Trophoblast cell (in vitro differentiated cells and primary cell): ENCODE measurements at regions not wholly inside any gene's neighbourhood (a gene's known extent, or its start where the extent isn't known, plus 50 kb on each side); places are given as distances from the start of the nearest gene placed in this dataset.

Source experiments
- DNase-seq, 2 donors: peaks; one replicate each; pipeline ENCODE4 v3.0.0-alpha.2; 2016
- H2AFZ ChIP-seq: 2 replicates; pipeline ENCODE4 v1.6.1; 2013; ENCODE audit warnings: low read length, moderate library complexity, mild to moderate bottlenecking; ENCODE audit not compliant: insufficient read depth, poor library complexity
- H2AK5ac ChIP-seq: 2 replicates; pipeline ENCODE4 v1.6.1; 2013; ENCODE audit warnings: mild to moderate bottlenecking, low read length
- H2BK120ac ChIP-seq: 2 replicates; pipeline ENCODE4 v1.6.1; 2013; ENCODE audit warnings: low read length, mild to moderate bottlenecking, moderate library complexity; ENCODE audit not compliant: insufficient read depth, poor library complexity
- H2BK12ac ChIP-seq: 2 replicates; pipeline ENCODE4 v1.6.1; 2013; ENCODE audit warnings: mild to moderate bottlenecking, low read length, moderate library complexity
- H2BK5ac ChIP-seq: 2 replicates; pipeline ENCODE4 v1.6.1; 2013; ENCODE audit warnings: low read length, low read depth, moderate library complexity, mild to moderate bottlenecking; ENCODE audit not compliant: poor library complexity
- H3K14ac ChIP-seq: 2 replicates; pipeline ENCODE4 v1.6.1; 2013; ENCODE audit warnings: mild to moderate bottlenecking, low read length
- H3K18ac ChIP-seq: 2 replicates; pipeline ENCODE4 v1.6.1; 2013; ENCODE audit warnings: mild to moderate bottlenecking, low read length
- H3K23ac ChIP-seq: 2 replicates; pipeline ENCODE4 v1.6.1; 2013; ENCODE audit warnings: low read length
- H3K27ac ChIP-seq: 2 replicates; pipeline ENCODE4 v1.5.1; 2013; ENCODE audit warnings: low read depth, mild to moderate bottlenecking, inconsistent platforms, low read length, moderate library complexity
- H3K27me3 ChIP-seq: 2 replicates; pipeline ENCODE4 v1.6.1; 2013; ENCODE audit warnings: inconsistent platforms, mild to moderate bottlenecking, low read length, moderate library complexity; ENCODE audit not compliant: insufficient read depth
- H3K36me3 ChIP-seq, 2 experiments: 1 replicate in 1 of 2; 2 replicates in 1 of 2; pipeline ENCODE4 v1.6.1; 2013; ENCODE audit warnings: low read length in 2 of 2, mild to moderate bottlenecking in 2 of 2, moderate library complexity in 1 of 2; ENCODE audit not compliant: insufficient read depth in 2 of 2, control insufficient read depth in 1 of 2
- H3K4ac ChIP-seq: 2 replicates; pipeline ENCODE4 v1.6.1; 2013; ENCODE audit warnings: low read depth, mild to moderate bottlenecking, low read length, moderate library complexity
- H3K4me1 ChIP-seq, 2 experiments: 1 replicate in 1 of 2; 2 replicates in 1 of 2; pipeline ENCODE4 v1.6.1; 2013; ENCODE audit warnings: low read length in 2 of 2, mild to moderate bottlenecking in 2 of 2, moderate library complexity in 1 of 2; ENCODE audit not compliant: insufficient read depth in 2 of 2, control insufficient read depth in 1 of 2
- H3K4me2 ChIP-seq: 2 replicates; pipeline ENCODE4 v1.6.1; 2013; ENCODE audit warnings: inconsistent platforms, mild to moderate bottlenecking, low read length, moderate library complexity
- H3K4me3 ChIP-seq: 2 replicates; pipeline ENCODE4 v1.5.1; 2013; ENCODE audit warnings: mild to moderate bottlenecking, low read depth, low read length, inconsistent platforms
- H3K79me1 ChIP-seq: one replicate; pipeline ENCODE4 v1.6.1; 2013; ENCODE audit warnings: low read length
- H3K79me2 ChIP-seq: 2 replicates; pipeline ENCODE4 v1.6.1; 2013; ENCODE audit warnings: low read length, mild to moderate bottlenecking; ENCODE audit not compliant: control insufficient read depth, insufficient read depth, poor library complexity
- H3K9ac ChIP-seq: 2 replicates; pipeline ENCODE4 v1.6.1; 2013; ENCODE audit warnings: mild to moderate bottlenecking, low read length
- H3K9me3 ChIP-seq: 2 replicates; pipeline ENCODE4 v1.6.1; 2013; ENCODE audit warnings: low read depth, mild to moderate bottlenecking, control low read depth, inconsistent platforms, low read length; ENCODE audit not compliant: insufficient read depth
- H4K12ac ChIP-seq: 2 replicates; pipeline ENCODE4 v1.6.1; 2013; ENCODE audit warnings: low read depth, mild to moderate bottlenecking, low read length, moderate library complexity
- H4K8ac ChIP-seq: 2 replicates; pipeline ENCODE4 v1.6.1; 2013; ENCODE audit warnings: low read depth, mild to moderate bottlenecking, low read length, moderate library complexity
- H4K91ac ChIP-seq: one replicate; pipeline ENCODE4 v1.6.1; 2013; ENCODE audit warnings: low read depth, mild to moderate bottlenecking, low read length, moderate library complexity
- WGBS: extraction: QIAGEN DNeasy Blood & Tissue Kit; methylation state at CpG from one replicate; pipeline ENCODE4 v1.1.7; 2013; ENCODE audit warnings: missing lambda C conversion rate; ENCODE audit not compliant: insufficient read length, insufficient coverage; ENCODE audit errors: extremely low coverage; 5-methylcytosine and 5-hydroxymethylcytosine counted together

DNA sequence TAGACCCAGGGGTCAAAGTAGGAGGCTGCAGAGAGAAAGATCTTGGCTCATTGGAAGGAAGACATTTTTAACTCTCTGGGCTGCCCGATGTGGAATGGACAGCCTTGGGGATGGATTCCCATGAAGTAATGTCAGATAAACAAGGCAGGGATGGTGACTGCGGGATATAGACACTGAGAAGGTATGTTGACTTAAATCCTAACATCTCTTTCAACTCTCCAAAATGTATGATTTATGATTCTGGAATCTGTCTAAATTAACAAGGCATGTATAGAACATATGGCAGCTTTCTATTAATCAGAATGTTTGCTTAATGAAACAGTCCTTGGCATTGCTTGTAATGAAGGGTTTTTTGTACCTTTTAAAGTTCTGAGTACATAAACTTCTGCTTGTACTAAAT, 56.1 kb upstream of the VSTM5 start:
- Histone ChIP-seq H3K9me3 (peaks cover 2% of the 10 kb centered on the region), H3K27ac (no peak overlapping the region), H4K12ac (no peak overlapping the region), H3K79me1 (no peaks in the 10 kb centered on the region), H3K18ac (no peak overlapping the region), H3K14ac (no peak overlapping the region), H3K36me3 (no peaks in the 10 kb centered on the region), H2AFZ (no peak overlapping the region), H3K27me3 (no peaks in the 10 kb centered on the region), H3K79me2 (no peaks in the 10 kb centered on the region), H3K4me1 (no peaks in the 10 kb centered on the region), H4K8ac (no peak overlapping the region), H2BK12ac (no peak overlapping the region), H3K4me2 (no peak overlapping the region), H3K23ac (no peak overlapping the region), H2AK5ac (no peak overlapping the region), H3K4me3 (no peak overlapping the region), H2BK120ac (no peak overlapping the region), H4K91ac (no peak overlapping the region), H2BK5ac (no peak overlapping the region), H3K4ac (no peak overlapping the region), H3K9ac (no peak overlapping the region)
- peak; percentile 29 to 74 for DNase-seq
- WGBS = no CpG with 5 or more reads among the region's 2 CpGs

DNA sequence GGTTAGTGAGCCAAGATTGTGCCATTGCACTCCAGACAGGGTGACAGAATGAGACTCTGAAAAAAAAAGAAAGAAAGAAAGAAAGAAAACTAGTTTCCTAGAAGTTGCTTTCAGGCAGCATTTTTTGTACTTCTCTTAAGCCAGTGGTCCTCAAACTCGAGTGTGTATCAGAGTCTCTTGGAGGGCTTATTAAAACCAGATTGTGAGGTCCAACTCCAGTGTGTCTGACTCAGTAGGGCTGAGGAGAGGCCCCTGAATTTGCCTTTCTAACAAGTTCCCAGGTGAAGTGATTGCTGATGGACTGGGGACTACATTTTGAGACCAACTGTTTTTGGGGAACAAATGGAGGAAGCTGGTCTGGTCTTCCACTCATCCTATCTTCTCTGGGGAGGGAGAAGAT, 57.5 kb upstream of the VSTM5 start:
- no CpG with 5 or more reads among the region's 1 CpG for WGBS

DNA sequence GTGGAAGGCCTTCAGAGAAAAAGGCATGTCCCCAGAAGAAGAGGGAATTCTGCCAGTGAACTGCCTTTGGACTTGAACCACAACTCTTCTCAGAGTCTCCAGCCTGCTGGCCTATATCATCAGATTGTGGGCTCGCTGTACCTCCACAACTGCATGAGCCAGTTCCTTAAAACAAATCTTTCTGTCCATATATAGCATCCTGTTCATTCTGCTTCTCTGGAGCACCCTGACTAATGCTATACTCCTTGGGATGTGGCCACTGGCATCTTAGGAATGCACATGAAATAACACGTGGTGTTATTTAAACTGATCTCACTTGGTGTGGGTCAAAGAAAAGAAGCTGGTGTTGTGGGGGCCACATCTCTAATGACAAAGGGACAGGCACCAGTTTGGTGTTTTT, 58.3 kb upstream of the VSTM5 start:
- no peaks in the 10 kb centered on the region for H3K27me3 ChIP-seq
- no peak overlapping the region for H4K91ac ChIP-seq
- H2BK120ac ChIP-seq = no peak overlapping the region
- DNase-seq = peak in 1 of 2 donors; percentile 7
- H3K14ac ChIP-seq = no peak overlapping the region
- H3K4me1 ChIP-seq = no peaks in the 10 kb centered on the region
- no peaks in the 10 kb centered on the region for H3K36me3 ChIP-seq
- H4K12ac ChIP-seq = no peak overlapping the region
- H3K9me3 ChIP-seq = peaks cover 2% of the 10 kb centered on the region
- no peak overlapping the region for H3K27ac ChIP-seq
- H2BK5ac ChIP-seq = no peak overlapping the region
- no peak overlapping the region for H3K4ac ChIP-seq
- H3K23ac ChIP-seq = no peak overlapping the region
- no peaks in the 10 kb centered on the region for H3K79me1 ChIP-seq
- no peak overlapping the region for H3K18ac ChIP-seq
- no peak overlapping the region for H2BK12ac ChIP-seq
- WGBS = no CpG with 5 or more reads among the region's 2 CpGs
- no peak overlapping the region for H3K4me3 ChIP-seq
- no peak overlapping the region for H2AFZ ChIP-seq
- H3K4me2 ChIP-seq = no peak overlapping the region
- H4K8ac ChIP-seq = no peak overlapping the region
- H3K9ac ChIP-seq = no peak overlapping the region
- H3K79me2 ChIP-seq = no peaks in the 10 kb centered on the region
- H2AK5ac ChIP-seq = no peak overlapping the region

More for the DNA sequence above, 57.5 kb upstream of the VSTM5 start:
- Histone ChIP-seq H3K9ac (no peak overlapping the region), H4K8ac (no peak overlapping the region), H3K79me2 (no peaks in the 10 kb centered on the region), H3K4me3 (no peak overlapping the region), H2BK5ac (no peak overlapping the region), H3K9me3 (peaks cover 2% of the 10 kb centered on the region), H3K27me3 (no peaks in the 10 kb centered on the region), H3K79me1 (no peaks in the 10 kb centered on the region), H3K4ac (no peak overlapping the region), H4K12ac (no peak overlapping the region), H2AK5ac (no peak overlapping the region), H3K4me1 (no peaks in the 10 kb centered on the region), H2BK120ac (no peak overlapping the region), H3K4me2 (no peak overlapping the region), H4K91ac (no peak overlapping the region), H3K36me3 (no peaks in the 10 kb centered on the region), H2BK12ac (no peak overlapping the region), H3K14ac (no peak overlapping the region), H3K23ac (no peak overlapping the region), H2AFZ (no peak overlapping the region), H3K27ac (no peak overlapping the region), H3K18ac (no peak overlapping the region)
- no peak for DNase-seq

DNA sequence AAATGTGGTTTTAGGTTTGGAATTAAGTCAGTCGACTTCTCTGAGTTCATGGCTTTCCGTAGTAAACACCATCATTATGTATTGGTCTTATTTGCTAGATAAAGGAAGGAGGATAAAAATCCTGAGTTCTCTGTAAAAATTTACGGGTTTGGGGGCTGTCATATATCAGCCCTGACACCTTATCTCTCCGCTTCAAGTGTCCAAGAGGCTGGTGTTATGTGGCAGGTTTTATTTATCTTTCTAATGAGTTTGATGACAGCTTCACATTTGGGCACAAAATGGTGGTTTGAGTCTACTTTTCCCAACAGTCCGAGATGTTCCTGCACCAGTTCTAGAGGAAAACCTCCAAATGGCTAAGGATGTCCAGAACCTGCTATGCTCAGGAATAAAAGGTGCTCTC, 67.3 kb upstream of the VSTM5 start:
- Histone ChIP-seq H3K36me3 (no peaks in the 10 kb centered on the region), H2BK120ac (no peak overlapping the region), H3K9ac (no peak overlapping the region), H2BK5ac (no peak overlapping the region), H3K9me3 (no peaks in the 10 kb centered on the region), H3K23ac (no peak overlapping the region), H2AK5ac (no peak overlapping the region), H3K4me2 (no peak overlapping the region), H2AFZ (no peak overlapping the region), H3K79me2 (no peaks in the 10 kb centered on the region), H3K4me3 (no peak overlapping the region), H4K8ac (no peak overlapping the region), H4K12ac (no peak overlapping the region), H4K91ac (no peak overlapping the region), H3K4ac (no peak overlapping the region), H3K14ac (no peak overlapping the region), H3K4me1 (no peaks in the 10 kb centered on the region), H3K27me3 (no peaks in the 10 kb centered on the region), H3K18ac (no peak overlapping the region), H2BK12ac (no peak overlapping the region), H3K27ac (no peak overlapping the region), H3K79me1 (no peaks in the 10 kb centered on the region)
- no CpG with 5 or more reads among the region's 5 CpGs for WGBS
- no peak for DNase-seq
